GM12873 (cell line): ENCODE measurements at regions not wholly inside any gene's neighbourhood (a gene's known extent, or its start where the extent isn't known, plus 50 kb on each side); places are given as distances from the start of the nearest gene placed in this dataset.

Experiments
- CTCF ChIP-seq: IDR thresholded peaks from 2 replicates; pipeline ENCODE4 v1.5.1; 2012; ENCODE audit warnings: low read depth, mild to moderate bottlenecking, moderate library complexity, low read length, control low read depth; ENCODE audit not compliant: insufficient read depth; ENCODE audit errors: missing control alignments

GRCh38 chr2:49241501-49241900, 87.2 kb upstream of the FSHR start:
- no peak for TF ChIP-seq CTCF

DNA sequence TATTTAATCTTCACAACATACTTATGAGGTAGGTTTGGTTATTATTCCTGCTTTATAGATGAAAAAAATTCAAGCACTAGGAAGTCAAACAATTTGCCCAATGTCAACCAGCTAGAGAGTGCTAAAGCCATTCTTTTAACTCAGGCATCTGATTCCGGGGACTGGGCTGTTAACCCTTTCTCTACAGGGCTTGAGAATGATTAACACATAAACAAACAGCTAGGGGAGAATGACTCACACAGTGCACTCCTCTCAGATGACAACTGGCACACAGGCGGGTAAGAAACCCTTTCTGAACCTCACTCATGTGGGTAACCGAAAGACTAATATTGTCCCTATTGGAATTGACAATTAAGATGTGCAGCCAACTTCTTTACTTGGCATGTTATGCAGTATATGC, 86.3 kb upstream of the FSHR start:
- TF ChIP-seq CTCF, result no peak

- TF ChIP-seq CTCF, result no peak
Observed at GRCh38 chr2:49238604-49238960, 84.3 kb upstream of the FSHR start.

DNA sequence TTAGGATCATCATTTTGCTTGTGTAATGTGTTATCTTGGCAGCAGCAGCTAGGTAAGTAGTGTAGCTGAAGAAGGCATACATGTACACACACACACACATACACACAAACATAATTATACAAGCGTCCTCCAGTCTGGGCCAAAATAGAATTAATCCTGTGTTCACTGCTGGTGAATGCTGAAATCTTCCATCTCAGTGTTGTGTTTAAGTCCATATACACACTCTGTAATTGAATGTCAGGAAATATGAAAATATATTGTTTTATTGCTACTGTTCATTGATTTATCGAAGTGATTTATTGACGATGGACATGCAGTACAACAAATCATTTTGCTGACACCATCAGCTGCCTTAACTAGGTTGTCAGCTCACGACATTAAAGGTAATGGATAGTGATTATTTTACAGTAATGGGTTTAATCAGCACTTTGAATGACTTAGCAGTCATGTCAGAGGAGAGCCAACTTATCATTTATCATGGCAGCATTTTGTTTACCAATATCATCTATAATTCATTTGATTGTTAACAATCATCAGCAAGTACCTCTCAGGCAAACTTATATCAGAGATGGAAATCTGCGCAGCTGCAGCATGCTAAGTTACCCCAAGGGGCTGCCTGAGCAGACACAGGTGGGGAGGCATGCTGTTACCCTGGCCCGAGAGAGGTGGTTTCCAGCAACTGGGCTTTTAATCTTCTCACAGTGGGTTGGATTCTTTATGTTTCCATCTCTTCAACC, 83.7 kb upstream of the FSHR start:
- no peak for TF ChIP-seq CTCF

DNA sequence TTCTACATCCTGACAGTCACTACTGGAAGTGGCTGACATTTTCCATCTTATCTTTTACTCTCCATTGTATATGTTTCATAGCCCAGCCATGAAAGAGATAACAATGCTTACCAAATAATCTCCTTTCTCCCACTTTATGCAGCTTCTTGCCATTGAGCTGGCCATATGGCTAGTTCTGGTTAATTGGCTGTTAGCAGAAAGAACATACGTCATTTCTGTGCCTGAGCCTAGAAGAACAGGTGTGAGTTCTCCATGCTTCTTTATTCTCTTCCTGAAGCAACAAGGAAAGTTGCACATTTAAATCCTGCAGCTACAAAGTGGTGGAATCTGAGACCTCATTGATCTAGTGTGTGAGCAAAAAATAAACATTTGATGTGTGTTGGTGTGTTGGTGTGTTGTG, 82.0 kb upstream of the FSHR start:
- no peak for TF ChIP-seq CTCF

GRCh38 chr2:49226360-49226759, 72.0 kb upstream of the FSHR start:
- no peak for TF ChIP-seq CTCF

DNA sequence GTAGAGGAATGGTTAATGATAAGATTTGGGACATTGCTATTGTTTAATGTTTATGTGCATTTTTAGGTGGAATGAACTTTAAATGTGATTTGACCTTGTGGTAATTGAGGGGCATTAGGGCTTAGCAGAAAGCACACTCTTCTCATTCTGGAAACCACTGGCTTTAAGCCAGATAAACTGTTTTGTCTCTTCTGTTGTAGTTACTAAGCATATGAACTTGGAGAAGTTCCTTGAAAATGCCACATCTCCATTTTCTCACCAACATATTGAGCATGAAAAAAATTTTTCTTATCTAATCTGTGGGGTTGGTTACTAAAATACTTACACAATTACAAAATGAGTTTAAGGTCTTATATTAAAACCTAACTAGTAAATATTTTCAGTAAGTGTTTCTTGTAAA, 70.8 kb upstream of the FSHR start:
- TF ChIP-seq CTCF, result no peak
